GM13977 (cell line): ENCODE measurements at regions not wholly inside any gene's neighbourhood (a gene's known extent, or its start where the extent isn't known, plus 50 kb on each side); places are given as distances from the start of the nearest gene placed in this dataset.
A peak's percentile ranks its signal among the peaks of the same experiment; 100 is the strongest.

ENCODE experiments used
- DNase-seq: peaks from one replicate; pipeline ENCODE4 v3.0.0; 2012; ENCODE audit warnings: low spot score
- in situ Hi-C: fragments of 300-500 bp; cut with MboI; formaldehyde crosslinking; loops from one replicate; pipeline ENCODE4 v1.12.0; 2022; ENCODE audit warnings: low sequenced_read_pairs, low pct_unique_long_range_greater_than_20kb, mixed read lengths, inconsistent platforms; ENCODE audit not compliant: unreplicated experiment
- TF ChIP-seq, protein P1 (sequence below): IDR thresholded peaks from 2 replicates; pipeline ENCODE4 v1.5.1; 2012; ENCODE audit warnings: mild to moderate bottlenecking, control low read depth; ENCODE audit not compliant: insufficient read depth; ENCODE audit errors: extremely low read depth, missing control alignments

DNA sequence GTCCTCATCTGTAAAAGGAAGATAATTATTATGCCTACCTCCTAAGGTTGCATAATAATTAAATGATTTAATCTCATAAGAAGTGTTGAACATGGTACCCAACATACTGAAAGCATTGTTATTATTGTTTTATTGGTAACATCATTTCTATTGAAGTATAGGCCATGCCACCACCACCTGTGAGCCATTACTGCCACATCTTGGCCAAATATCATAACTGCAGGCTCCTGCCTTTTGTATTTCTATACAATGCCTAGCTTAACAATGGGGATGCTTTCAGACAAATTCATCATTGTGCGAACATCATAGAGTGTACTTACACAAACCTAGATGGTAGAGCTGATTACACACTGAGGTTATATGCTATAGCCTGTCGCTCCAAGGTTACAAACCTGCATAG lies 61.1 kb upstream of the NPSR1 start:
- TF ChIP-seq, protein P1, sequence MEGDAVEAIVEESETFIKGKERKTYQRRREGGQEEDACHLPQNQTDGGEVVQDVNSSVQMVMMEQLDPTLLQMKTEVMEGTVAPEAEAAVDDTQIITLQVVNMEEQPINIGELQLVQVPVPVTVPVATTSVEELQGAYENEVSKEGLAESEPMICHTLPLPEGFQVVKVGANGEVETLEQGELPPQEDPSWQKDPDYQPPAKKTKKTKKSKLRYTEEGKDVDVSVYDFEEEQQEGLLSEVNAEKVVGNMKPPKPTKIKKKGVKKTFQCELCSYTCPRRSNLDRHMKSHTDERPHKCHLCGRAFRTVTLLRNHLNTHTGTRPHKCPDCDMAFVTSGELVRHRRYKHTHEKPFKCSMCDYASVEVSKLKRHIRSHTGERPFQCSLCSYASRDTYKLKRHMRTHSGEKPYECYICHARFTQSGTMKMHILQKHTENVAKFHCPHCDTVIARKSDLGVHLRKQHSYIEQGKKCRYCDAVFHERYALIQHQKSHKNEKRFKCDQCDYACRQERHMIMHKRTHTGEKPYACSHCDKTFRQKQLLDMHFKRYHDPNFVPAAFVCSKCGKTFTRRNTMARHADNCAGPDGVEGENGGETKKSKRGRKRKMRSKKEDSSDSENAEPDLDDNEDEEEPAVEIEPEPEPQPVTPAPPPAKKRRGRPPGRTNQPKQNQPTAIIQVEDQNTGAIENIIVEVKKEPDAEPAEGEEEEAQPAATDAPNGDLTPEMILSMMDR = peak; percentile 48
- in situ Hi-C loops = no loop called here
- no peak for DNase-seq

DNA sequence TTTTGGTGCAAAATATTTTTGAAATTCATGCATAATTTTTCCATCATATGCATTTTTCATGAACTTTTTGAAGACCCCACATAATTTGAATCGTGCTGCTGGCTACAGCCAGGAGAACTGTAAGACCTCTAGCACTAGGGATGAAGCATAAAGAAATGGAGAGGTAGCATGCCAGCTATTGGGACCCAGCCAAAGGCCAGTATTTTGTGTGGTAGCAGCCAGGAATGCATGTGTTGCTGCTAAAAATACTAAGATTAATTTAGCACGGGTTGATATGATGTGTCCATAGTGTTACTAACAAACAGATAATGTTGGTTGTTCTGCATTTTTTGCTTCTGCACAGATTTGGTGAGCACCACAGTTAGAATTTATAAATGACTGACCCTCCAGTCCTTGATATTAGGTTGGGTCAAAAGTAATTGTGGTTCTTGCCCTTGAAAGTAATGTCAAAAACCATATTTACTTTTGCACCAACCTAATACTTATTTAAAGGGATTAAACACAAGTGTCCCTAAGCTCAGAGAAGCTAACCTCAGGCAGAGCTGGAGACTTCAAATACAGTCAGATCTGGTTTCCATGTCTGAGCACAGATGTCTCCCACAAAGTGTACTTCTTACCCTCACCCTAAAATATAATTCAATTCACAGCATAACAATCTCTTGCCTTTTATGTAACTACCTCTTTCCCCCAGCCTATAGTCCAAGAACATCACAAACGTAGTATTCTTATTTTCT lies 54.1 kb upstream of the NPSR1 start:
- in situ Hi-C loops = no loop called here

More for the DNA sequence above, 54.1 kb upstream of the NPSR1 start:
- TF ChIP-seq, protein P1 = no peak
- DNase-seq = no peak
